ENCODE measurements at regions not wholly inside any gene's neighbourhood (a gene's known extent, or its start where the extent isn't known, plus 50 kb on each side); places are given as distances from the start of the nearest gene placed in this dataset.

DNA sequence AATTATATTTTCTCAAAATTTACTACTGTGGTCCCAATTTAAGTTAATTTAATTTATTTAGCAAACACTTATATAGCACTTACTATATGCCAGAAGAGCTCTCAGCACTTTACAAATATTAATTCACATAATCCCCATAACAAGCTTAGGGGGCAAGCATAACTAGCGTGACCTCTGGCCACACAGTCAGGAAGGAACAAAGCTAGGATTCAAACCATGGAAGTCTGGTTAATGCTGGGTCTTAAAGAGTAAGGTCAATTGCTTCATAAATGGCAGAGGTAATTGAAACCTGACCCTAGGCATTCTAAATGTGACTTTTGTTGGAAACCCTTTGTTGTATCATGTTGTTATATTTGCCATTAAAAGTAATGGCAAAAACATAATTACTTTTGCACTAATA is 279.5 kb upstream of the EMCN start:
- TF ChIP-seq, protein P1, sequence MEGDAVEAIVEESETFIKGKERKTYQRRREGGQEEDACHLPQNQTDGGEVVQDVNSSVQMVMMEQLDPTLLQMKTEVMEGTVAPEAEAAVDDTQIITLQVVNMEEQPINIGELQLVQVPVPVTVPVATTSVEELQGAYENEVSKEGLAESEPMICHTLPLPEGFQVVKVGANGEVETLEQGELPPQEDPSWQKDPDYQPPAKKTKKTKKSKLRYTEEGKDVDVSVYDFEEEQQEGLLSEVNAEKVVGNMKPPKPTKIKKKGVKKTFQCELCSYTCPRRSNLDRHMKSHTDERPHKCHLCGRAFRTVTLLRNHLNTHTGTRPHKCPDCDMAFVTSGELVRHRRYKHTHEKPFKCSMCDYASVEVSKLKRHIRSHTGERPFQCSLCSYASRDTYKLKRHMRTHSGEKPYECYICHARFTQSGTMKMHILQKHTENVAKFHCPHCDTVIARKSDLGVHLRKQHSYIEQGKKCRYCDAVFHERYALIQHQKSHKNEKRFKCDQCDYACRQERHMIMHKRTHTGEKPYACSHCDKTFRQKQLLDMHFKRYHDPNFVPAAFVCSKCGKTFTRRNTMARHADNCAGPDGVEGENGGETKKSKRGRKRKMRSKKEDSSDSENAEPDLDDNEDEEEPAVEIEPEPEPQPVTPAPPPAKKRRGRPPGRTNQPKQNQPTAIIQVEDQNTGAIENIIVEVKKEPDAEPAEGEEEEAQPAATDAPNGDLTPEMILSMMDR (conservative IDR thresholded peaks at IDR 0.05; ENCODE audit: low read depth, low read length): no peak
- no peak for TF ChIP-seq CEBPB (IDR thresholded peaks at IDR 0.05; ENCODE audit: low read depth, low read length)

Data from IMR-90 (cell line).